A549 (cell line): ENCODE measurements at regions not wholly inside any gene's neighbourhood (a gene's known extent, or its start where the extent isn't known, plus 50 kb on each side); places are given as distances from the start of the nearest gene placed in this dataset.

Experiments used
- ATAC-seq, 2 experiments: fragments of 200-7000 bp in 1 of 2; fragments of >200 bp in 1 of 2; cut with Nextera tagmentation in 1 of 2; cut with Tn5 transposase in 1 of 2; 3 replicates each; pipeline versions ENCODE4 v1.8.0 to v1.9.1; 2018 to 2020; ENCODE audit warnings: mild to moderate bottlenecking in 1 of 2, moderate library complexity in 1 of 2
- CTCF ChIA-PET: fragments of 300-600 bp; sonication (Branson Sonifier 250); formaldehyde crosslinking; extraction: SDS; loops from one replicate; lab custom pipeline; 2021; ENCODE audit warnings: antibody characterized with exemption, inconsistent platforms; lab: Yijun Ruan, JAX
- POLR2A ChIA-PET: fragments of 350-600 bp; formaldehyde crosslinking; extraction: SDS; loops from one replicate; lab custom pipeline; 2021; ENCODE audit warnings: antibody characterized with exemption, inconsistent platforms; lab: Yijun Ruan, JAX
- DNase-seq, 2 experiments: peaks; one replicate each; pipeline versions ENCODE4 v3.0.0 to v3.0.0-alpha.2; 2011 to 2016; ENCODE audit warnings: low read depth in 1 of 2, low spot score in 1 of 2
- FAIRE-seq: peaks from 2 replicates; lab custom pipeline; 2011; peaks lifted over from hg19 to GRCh38; lab: Jason Lieb, UNC
- H3K27ac ChIP-seq, 2 experiments: fragments of >200 bp; sonication (Bioruptor Twin); formaldehyde crosslinking; 3 replicates each; pipeline ENCODE4 v1.5.1; 2016 to 2017
- H3K4me1 ChIP-seq: fragments of >200 bp; sonication (Bioruptor Twin); formaldehyde crosslinking; 3 replicates; pipeline ENCODE4 v1.6.1; 2016
- H3K4me2 ChIP-seq: fragments of >200 bp; sonication (Bioruptor Twin); formaldehyde crosslinking; 3 replicates; pipeline ENCODE4 v1.6.1; 2016
- H3K4me3 ChIP-seq: fragments of >200 bp; sonication (Bioruptor Twin); formaldehyde crosslinking; 3 replicates; pipeline ENCODE4 v1.5.1; 2016
- H3K9me3 ChIP-seq: fragments of >200 bp; sonication (Bioruptor Twin); formaldehyde crosslinking; 3 replicates; pipeline ENCODE4 v1.6.1; 2016
- BHLHE40 ChIP-seq: IDR thresholded peaks from 2 replicates; pipeline ENCODE4 v1.6.1; 2012; ENCODE audit warnings: low read depth, low read length, inconsistent platforms
- EHF ChIP-seq: fragments of 250-450 bp; sonication (Bioruptor Pico); IDR thresholded peaks from 2 replicates; pipeline ENCODE4 v1.5.0; 2020; ENCODE audit warnings: mild to moderate bottlenecking
- EHMT2 ChIP-seq: fragments of 200-600 bp; sonication (generic); IDR thresholded peaks from 2 replicates; pipeline ENCODE4 v1.6.1; 2016; ENCODE audit warnings: antibody characterized with exemption, low read depth, mild to moderate bottlenecking, moderate library complexity
- GATA3 ChIP-seq: IDR thresholded peaks from 2 replicates; pipeline ENCODE4 v1.6.1; 2012; ENCODE audit warnings: borderline replicate concordance
- HEYL ChIP-seq: fragments of 250-450 bp; sonication (Bioruptor Pico); IDR thresholded peaks from 2 replicates; pipeline ENCODE4 v1.8.0; 2021; ENCODE audit warnings: mild to moderate bottlenecking, moderate library complexity
- HOXB13 ChIP-seq: fragments of 250-450 bp; sonication (Bioruptor Pico); IDR thresholded peaks from 2 replicates; pipeline ENCODE4 v1.5.0; 2020; ENCODE audit warnings: low read depth, mild to moderate bottlenecking, moderate library complexity
- HOXB5 ChIP-seq: fragments of 250-450 bp; sonication (Bioruptor Pico); IDR thresholded peaks from 2 replicates; pipeline ENCODE4 v1.5.0; 2020; ENCODE audit warnings: mild to moderate bottlenecking, moderate library complexity
- KDM1A ChIP-seq: fragments of 200-600 bp; sonication (generic); IDR thresholded peaks from 2 replicates; pipeline ENCODE4 v1.6.1; 2016; ENCODE audit warnings: low read depth, mild to moderate bottlenecking
- KDM5A ChIP-seq: fragments of 200-600 bp; sonication (generic); IDR thresholded peaks from 2 replicates; pipeline ENCODE4 v1.6.1; 2016; ENCODE audit warnings: antibody characterized with exemption, mild to moderate bottlenecking
- MAZ ChIP-seq: fragments of 150-350 bp; IDR thresholded peaks from 2 replicates; pipeline ENCODE4 v1.6.1; 2014; ENCODE audit warnings: antibody characterized with exemption, low read depth, low read length, borderline replicate concordance
- NFE2L2 ChIP-seq: fragments of 150-350 bp; conservative IDR thresholded peaks from 2 replicates; pipeline ENCODE4 v1.6.1; 2014; ENCODE audit warnings: low read length
- NPAS2 ChIP-seq: fragments of 250-450 bp; sonication (Bioruptor Pico); IDR thresholded peaks from 2 replicates; pipeline ENCODE4 v1.8.0; 2022; ENCODE audit warnings: mild to moderate bottlenecking, moderate library complexity, borderline replicate concordance
- NR3C1 ChIP-seq: fragments of >200 bp; sonication (Bioruptor Twin); formaldehyde crosslinking; IDR thresholded peaks from 3 replicates; pipeline ENCODE4 v1.6.1; 2017
- POLR2AphosphoS2 ChIP-seq: conservative IDR thresholded peaks from 2 replicates; pipeline ENCODE4 v1.6.1; 2012; ENCODE audit warnings: low read length, improper control_type of control experiment, inconsistent platforms
- RARB ChIP-seq: fragments of 250-450 bp; sonication (Bioruptor Pico); IDR thresholded peaks from 2 replicates; pipeline ENCODE4 v1.8.0; 2021; ENCODE audit warnings: mild to moderate bottlenecking, moderate library complexity
- RCOR1 ChIP-seq: fragments of 150-350 bp; IDR thresholded peaks from 2 replicates; pipeline ENCODE4 v1.6.1; 2014; ENCODE audit warnings: antibody characterized with exemption, low read length, low read depth
- SREBF2 ChIP-seq: fragments of 450-650 bp; IDR thresholded peaks from 2 replicates; pipeline ENCODE4 v1.6.1; 2014; ENCODE audit warnings: mild to moderate bottlenecking, moderate library complexity
- ZFP36 ChIP-seq: fragments of 450-650 bp; IDR thresholded peaks from 2 replicates; pipeline ENCODE4 v1.6.1; 2014; ENCODE audit warnings: borderline replicate concordance; ENCODE audit not compliant: partially characterized antibody
- ZSCAN20 ChIP-seq: fragments of 250-450 bp; sonication (Bioruptor Pico); IDR thresholded peaks from 2 replicates; pipeline ENCODE4 v1.8.0; 2022; ENCODE audit warnings: mild to moderate bottlenecking, moderate library complexity
- WGBS: methylation state at CpG from one replicate; pipeline ENCODE4 v1.1.6; 2017; ENCODE audit errors: missing lambda C conversion rate; 5-methylcytosine and 5-hydroxymethylcytosine counted together
- TF ChIP-seq, protein P1 (sequence below): IDR thresholded peaks from 2 replicates; pipeline ENCODE4 v1.6.1; 2012; ENCODE audit warnings: low read depth, borderline replicate concordance
- TF ChIP-seq, protein P2 (sequence below): fragments of 250-450 bp; sonication (Bioruptor Pico); IDR thresholded peaks from 2 replicates; pipeline ENCODE4 v1.5.0; 2021; ENCODE audit warnings: mild to moderate bottlenecking, moderate library complexity, borderline replicate concordance
- TF ChIP-seq, protein P3 (sequence below): fragments of 450-650 bp; IDR thresholded peaks from 2 replicates; pipeline ENCODE4 v1.6.1; 2014; ENCODE audit warnings: antibody characterized with exemption
- TF ChIP-seq, protein P4 (sequence below): fragments of >200 bp; sonication (Bioruptor Twin); formaldehyde crosslinking; IDR thresholded peaks from 3 replicates; pipeline ENCODE4 v1.6.1; 2016
- TF ChIP-seq, protein P5 (sequence below): fragments of 150-350 bp; IDR thresholded peaks from 2 replicates; pipeline ENCODE4 v1.6.1; 2014; ENCODE audit warnings: low read depth, mild to moderate bottlenecking, low read length
- TF ChIP-seq, protein P6 (sequence below): IDR thresholded peaks from 2 replicates; pipeline ENCODE4 v1.6.1; 2012

DNA sequence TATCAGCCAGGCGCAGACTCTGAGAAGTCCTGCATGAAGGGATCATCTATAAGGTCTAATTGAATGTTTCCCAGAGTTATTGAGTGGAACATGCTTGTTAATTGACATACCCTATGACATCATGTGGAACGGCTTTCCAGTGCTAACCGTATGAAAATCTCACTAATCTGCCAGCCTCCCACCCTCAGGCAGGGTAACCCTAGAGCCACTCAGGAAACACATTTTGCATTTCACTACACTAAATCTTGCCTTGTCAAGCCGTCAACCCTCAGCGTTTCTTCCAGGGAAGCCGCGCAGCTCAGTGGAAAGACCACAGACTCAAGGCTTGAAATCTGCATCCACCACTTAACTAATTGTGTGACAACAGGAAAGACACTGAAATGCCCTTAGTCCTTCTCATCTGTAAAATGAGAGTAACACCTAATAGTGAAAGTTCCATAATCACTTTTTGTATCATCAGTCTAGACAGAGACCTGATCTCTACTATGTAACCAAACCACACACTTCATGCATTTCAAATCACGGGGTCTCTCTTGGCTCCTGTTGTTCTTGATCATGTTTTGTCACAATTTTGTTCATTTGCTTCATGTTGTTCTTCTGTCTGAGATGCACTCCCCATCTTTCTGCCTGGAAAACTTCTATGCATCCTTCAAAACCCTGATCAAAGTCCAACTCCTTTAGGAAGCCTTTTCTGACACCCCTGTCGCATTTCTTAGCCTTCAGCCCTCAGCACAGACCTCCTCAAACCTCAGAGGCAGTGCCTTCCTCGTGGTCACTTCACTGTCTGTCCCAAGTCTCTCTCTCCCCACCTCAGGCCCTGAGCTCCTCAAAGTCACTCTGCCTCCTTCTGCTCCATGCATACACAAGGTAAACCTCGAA, 246.5 kb downstream of the TOMM20 start:
- CTCF ChIA-PET: interaction anchor here (0.6 kb wide), 1 partner anchor 815 kb away, joined by 3 read pairs; no protein-coding TSS in a partner anchor

DNA sequence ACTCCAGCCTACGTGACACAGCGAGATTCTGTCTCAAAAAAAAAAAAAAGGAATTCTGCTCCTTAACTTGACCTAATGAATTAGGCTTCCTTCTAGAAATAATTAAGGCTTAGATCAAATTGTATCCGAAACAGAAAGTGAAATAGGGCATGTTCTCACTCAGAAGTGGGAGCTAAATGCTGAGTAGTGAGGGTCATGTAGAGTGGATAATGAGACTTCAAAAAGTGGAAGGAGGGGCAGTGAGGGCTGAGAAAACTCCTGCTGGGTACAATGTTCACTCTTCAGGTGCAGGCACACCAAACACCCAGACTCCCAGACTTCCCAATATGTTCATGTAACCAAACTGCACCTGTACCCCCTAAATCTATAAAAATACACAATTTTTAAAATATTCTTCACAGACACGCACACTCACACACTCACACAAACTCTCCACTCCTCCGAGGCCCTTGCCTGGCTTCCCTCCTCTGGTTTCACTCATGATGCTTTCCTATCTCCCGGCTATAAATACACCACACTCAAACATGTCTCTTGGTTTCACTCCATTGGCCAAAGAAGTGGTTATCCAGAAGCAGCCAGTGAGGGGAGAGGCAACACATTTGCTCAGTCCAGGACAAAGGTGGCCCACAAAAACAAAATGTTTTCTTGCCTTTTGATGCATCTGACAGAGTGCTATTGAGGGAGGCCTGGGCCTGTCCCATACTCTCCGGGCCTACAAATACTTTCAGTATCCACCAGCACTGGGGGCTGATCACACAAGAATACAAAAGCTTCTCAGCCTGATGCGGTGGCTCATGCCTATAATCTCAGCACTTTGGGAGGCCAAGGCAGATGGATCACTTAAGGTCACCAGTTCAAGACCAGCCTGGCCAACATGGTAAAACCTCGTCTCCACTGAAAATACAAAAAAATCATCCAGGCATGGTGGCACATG, 249.2 kb downstream of the TOMM20 start:
- CTCF ChIA-PET: interaction anchor here (0.6 to 1.2 kb wide), 4 partner anchors 88 to 384 kb away, joined by 3 to 5 read pairs (median 4); no protein-coding TSS in a partner anchor
- 93% methylated on average over 9 of the region's 9 CpGs for WGBS

More for the DNA sequence above, 246.5 kb downstream of the TOMM20 start:
- H3K4me3 ChIP-seq: no peak overlapping the region
- POLR2A ChIA-PET: no interaction called here
- no peak for TF ChIP-seq KDM1A
- TF ChIP-seq EHMT2: no peak
- no peak for TF ChIP-seq BHLHE40
- no peak for TF ChIP-seq POLR2AphosphoS2
- no peak for TF ChIP-seq KDM5A
- TF ChIP-seq, protein P1, sequence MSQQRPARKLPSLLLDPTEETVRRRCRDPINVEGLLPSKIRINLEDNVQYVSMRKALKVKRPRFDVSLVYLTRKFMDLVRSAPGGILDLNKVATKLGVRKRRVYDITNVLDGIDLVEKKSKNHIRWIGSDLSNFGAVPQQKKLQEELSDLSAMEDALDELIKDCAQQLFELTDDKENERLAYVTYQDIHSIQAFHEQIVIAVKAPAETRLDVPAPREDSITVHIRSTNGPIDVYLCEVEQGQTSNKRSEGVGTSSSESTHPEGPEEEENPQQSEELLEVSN: no peak
- TF ChIP-seq, protein P2, sequence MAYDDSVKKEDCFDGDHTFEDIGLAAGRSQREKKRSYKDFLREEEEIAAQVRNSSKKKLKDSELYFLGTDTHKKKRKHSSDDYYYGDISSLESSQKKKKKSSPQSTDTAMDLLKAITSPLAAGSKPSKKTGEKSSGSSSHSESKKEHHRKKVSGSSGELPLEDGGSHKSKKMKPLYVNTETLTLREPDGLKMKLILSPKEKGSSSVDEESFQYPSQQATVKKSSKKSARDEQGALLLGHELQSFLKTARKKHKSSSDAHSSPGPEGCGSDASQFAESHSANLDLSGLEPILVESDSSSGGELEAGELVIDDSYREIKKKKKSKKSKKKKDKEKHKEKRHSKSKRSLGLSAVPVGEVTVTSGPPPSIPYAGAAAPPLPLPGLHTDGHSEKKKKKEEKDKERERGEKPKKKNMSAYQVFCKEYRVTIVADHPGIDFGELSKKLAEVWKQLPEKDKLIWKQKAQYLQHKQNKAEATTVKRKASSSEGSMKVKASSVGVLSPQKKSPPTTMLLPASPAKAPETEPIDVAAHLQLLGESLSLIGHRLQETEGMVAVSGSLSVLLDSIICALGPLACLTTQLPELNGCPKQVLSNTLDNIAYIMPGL (CRISPR knock-in tag): no peak
- WGBS: 84% methylated on average over 11 of the region's 11 CpGs
- 0 out of 3 replicates have a peak, but pooled peaks cover 2% of the 10 kb centered on the region for H3K9me3 ChIP-seq
- H3K4me1 ChIP-seq: peaks cover 2% of the 10 kb centered on the region
- DNase-seq: no peak
- no peak for FAIRE-seq
- ATAC-seq: no peak
- peak overlapping the region in 1 of 2 experiments; percentile 20; a peak in 1 of 6 replicates for H3K27ac ChIP-seq
- no peak overlapping the region for H3K4me2 ChIP-seq

DNA sequence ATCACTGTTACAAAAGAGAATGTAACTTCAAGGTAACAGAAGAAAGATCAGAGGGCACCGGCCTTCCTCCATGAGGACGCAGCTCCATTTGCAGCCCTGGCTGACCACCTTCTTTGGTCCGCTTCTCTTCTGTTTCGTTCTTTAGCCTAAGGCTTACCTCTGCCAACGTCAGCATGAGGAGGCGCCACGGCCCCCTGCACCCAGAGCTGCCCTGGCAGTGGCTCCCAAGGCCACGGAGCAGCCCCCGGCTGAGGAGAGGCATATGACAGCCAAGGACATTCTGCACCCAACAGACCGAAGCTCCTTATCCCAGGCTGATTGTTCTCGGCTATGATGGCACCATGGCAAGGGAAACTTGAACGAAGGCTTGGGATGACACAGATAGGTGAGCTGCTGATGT, 250.3 kb downstream of the TOMM20 start:
- 0 out of 3 replicates have a peak, but pooled peaks cover 2% of the 10 kb centered on the region for H3K9me3 ChIP-seq
- POLR2A ChIA-PET: no interaction called here
- CTCF ChIA-PET: interaction anchor here (0.9 to 1.2 kb wide), 4 partner anchors 10 to 205 kb away, joined by 3 read pairs; no protein-coding TSS in a partner anchor
- ATAC-seq: no peak
- 94% methylated on average over 12 of the region's 12 CpGs for WGBS
- no peak for TF ChIP-seq NFE2L2
- TF ChIP-seq, protein P3, sequence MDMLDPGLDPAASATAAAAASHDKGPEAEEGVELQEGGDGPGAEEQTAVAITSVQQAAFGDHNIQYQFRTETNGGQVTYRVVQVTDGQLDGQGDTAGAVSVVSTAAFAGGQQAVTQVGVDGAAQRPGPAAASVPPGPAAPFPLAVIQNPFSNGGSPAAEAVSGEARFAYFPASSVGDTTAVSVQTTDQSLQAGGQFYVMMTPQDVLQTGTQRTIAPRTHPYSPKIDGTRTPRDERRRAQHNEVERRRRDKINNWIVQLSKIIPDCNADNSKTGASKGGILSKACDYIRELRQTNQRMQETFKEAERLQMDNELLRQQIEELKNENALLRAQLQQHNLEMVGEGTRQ: no peak
- TF ChIP-seq, protein P4, sequence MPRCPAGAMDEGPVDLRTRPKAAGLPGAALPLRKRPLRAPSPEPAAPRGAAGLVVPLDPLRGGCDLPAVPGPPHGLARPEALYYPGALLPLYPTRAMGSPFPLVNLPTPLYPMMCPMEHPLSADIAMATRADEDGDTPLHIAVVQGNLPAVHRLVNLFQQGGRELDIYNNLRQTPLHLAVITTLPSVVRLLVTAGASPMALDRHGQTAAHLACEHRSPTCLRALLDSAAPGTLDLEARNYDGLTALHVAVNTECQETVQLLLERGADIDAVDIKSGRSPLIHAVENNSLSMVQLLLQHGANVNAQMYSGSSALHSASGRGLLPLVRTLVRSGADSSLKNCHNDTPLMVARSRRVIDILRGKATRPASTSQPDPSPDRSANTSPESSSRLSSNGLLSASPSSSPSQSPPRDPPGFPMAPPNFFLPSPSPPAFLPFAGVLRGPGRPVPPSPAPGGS: no peak
- no peak for TF ChIP-seq SREBF2
- TF ChIP-seq HEYL (CRISPR knock-in tag): no peak
- TF ChIP-seq, protein P5, sequence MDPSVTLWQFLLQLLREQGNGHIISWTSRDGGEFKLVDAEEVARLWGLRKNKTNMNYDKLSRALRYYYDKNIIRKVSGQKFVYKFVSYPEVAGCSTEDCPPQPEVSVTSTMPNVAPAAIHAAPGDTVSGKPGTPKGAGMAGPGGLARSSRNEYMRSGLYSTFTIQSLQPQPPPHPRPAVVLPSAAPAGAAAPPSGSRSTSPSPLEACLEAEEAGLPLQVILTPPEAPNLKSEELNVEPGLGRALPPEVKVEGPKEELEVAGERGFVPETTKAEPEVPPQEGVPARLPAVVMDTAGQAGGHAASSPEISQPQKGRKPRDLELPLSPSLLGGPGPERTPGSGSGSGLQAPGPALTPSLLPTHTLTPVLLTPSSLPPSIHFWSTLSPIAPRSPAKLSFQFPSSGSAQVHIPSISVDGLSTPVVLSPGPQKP: no peak
- no peak for TF ChIP-seq RARB (CRISPR knock-in tag)
- no peak for TF ChIP-seq GATA3
- TF ChIP-seq EHMT2: no peak
- no peak for TF ChIP-seq MAZ
- TF ChIP-seq, protein P6, sequence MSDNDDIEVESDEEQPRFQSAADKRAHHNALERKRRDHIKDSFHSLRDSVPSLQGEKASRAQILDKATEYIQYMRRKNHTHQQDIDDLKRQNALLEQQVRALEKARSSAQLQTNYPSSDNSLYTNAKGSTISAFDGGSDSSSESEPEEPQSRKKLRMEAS: no peak
- TF ChIP-seq HOXB5: no peak
- no peak for TF ChIP-seq EHF
- no peak for TF ChIP-seq NPAS2 (CRISPR knock-in tag)
- no peak for TF ChIP-seq ZSCAN20 (CRISPR knock-in tag)
- no peak for TF ChIP-seq BHLHE40
- TF ChIP-seq RCOR1: no peak
- no peak overlapping the region for H3K4me3 ChIP-seq
- no peak overlapping the region for H3K4me2 ChIP-seq
- FAIRE-seq: no peak
- peak overlapping the region in 1 of 2 experiments; percentile 86; a peak in 3 of 6 replicates for H3K27ac ChIP-seq
- DNase-seq: no peak
- peaks cover 29% of the 10 kb centered on the region for H3K4me1 ChIP-seq

More for the DNA sequence above, 249.2 kb downstream of the TOMM20 start:
- POLR2A ChIA-PET: no interaction called here
- Histone ChIP-seq H3K4me3 (no peak overlapping the region), H3K4me2 (no peak overlapping the region), H3K27ac (peak overlapping the region; percentile 3 to 41; a peak in 2 of 6 replicates), H3K9me3 (0 out of 3 replicates have a peak, but pooled peaks cover 2% of the 10 kb centered on the region), H3K4me1 (peaks cover 25% of the 10 kb centered on the region)
- ATAC-seq (no peak), DNase-seq (no peak), FAIRE-seq (no peak)
- TF ChIP-seq HOXB13 (no peak), POLR2AphosphoS2 (no peak), NR3C1 (no peak), ZFP36 (no peak)
